NCI-H748 (cell line): ENCODE measurements at regions not wholly inside any gene's neighbourhood (a gene's known extent, or its start where the extent isn't known, plus 50 kb on each side); places are given as distances from the start of the nearest gene placed in this dataset.
A peak's percentile ranks its signal among the peaks of the same experiment; 100 is the strongest.

Source experiments
- DNase-seq: peaks from one replicate; lab custom pipeline; 2025; ENCODE audit not compliant: unreplicated experiment; lab: John Stamatoyannopoulos, UW

DNA sequence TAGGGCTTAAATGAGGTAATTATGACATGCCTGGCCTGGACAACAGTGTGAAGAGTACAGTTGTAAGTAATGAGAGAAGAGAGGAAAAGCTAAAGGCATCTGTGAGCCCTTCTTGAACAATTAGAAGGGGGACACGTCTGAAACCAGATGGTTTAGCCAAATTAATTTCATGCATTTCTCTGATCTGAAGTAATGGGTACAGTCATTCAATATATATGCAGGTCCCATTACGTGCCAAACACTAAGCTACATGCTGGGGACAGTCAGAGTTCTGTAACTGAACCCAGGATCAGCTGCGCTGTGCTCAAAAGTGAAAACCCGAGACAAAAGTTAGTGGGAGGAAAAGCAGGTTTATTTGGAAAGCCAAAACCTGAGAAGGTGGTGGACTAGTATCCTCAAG is 207.2 kb upstream of the TMTC1 start:
- no peak for DNase-seq

DNA sequence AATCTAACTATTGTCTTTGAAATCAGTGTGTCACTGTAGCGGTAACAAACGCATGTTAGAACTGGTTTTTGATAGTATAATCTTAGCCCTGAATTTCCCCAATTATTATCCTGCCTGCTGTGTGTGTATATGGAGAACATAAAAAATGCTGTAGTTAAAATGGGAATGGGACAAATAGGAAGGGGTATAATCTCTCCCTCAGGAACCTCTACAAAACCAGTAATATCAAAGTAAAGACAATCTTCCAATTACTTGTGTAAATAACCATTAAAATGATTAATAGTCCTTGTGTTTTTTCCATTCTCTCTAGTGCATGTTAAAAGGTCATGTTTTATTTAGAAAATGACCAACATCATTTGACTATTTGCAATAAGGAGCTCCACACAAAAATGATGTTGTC is 200.1 kb upstream of the TMTC1 start:
- peak; percentile 77 for DNase-seq

DNA sequence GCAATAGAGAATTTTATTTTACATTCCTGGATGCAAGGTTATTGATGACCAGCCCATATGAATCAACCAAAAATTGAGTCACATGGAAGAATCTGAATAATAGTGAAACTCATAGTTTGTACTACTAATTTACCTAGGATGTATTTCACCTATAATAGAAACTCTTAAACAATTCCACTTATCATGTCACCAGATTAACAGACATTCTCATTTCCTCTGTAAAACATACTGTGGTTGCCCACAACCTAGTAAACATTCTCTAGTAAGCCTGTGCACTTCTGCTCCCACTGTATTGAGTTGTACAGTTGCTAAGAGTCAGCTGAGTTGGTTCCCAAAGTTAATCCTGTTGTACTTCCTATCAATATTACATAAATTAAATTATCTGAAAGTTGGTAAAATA is 196.6 kb upstream of the TMTC1 start:
- no peak for DNase-seq

- DNase-seq: no peak
Measured at GRCh38 chr12:29971446-29971845, 187.7 kb upstream of the TMTC1 start.

- peak; percentile 22 for DNase-seq
Measured at GRCh38 chr12:29970501-29970900, 186.8 kb upstream of the TMTC1 start.

DNA sequence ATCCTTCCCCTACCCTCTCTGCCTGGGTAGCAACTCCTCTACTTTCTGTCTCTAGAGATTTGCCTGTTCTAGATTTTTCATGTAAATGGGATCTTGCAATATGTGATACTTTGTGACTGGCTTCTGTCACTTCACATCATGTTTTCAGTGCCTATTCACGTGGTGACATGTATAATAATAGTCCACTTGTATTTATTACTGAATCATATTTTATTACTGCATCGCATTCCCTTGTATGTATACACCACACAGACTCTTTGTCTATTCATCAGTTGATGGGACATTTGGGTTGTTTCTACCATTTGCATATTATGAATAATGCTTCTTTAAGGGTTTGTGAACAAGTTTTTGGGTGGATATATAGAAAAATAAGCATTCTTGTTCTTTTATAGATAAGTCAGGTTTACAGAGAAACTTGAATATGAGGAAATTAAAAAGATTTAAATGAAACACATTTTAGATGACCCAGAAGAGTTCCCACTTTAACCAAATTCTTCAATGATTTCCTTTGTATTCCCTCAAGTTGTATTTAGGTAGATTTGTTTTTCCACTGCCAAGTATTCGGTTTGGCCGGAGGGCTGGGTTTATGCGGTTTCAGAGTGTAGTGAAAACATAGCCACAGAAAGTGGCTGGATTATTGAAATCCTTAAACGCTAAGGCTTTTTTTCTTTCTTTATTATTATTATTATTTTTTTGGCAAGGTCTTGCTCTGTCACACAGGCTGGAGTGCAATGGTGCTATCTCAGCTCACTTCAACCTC is 178.7 kb upstream of the TMTC1 start:
- no peak for DNase-seq

DNA sequence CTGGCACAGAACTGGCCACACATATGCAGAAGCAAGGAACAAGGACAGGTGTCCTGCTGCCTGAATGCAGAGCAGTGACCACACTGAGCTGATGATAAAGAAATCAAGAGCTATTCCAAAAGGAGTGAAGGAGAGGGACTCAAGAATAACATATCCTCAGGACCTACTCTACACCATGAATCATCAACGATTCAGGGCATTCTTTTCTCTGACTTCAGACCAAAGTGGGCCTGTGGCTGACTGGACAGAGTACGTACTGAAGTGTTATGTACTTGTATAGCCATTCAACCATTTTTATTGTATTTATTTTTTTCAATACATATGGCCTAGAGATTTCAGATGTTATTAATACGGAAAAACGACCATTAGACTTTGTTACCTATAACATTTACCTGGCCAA is 177.5 kb upstream of the TMTC1 start:
- DNase-seq: no peak

- DNase-seq: peak; percentile 6
Measured at GRCh38 chr12:29960122-29960521, 176.4 kb upstream of the TMTC1 start.

- DNase-seq: peak; percentile 2
Measured at GRCh38 chr12:29957835-29958234, 174.1 kb upstream of the TMTC1 start.

DNA sequence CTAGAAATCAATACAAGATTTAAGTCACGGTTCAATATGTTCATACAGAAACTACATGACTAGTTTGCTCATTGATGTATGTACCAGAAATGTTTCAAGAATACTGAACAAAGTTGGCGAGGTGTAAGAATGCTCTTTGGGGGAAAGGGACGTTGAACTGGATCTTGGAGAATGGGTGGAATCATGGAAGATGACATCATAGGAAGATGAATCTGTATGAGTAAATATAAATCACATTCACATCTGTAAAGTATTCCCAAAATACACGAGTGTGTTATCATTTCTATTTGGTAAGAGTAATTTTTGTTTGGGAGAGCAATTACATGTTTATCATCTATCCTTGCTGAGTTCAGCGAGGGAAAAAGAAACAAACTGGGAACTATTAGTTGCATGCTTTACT is 162.2 kb upstream of the TMTC1 start:
- no peak for DNase-seq

DNA sequence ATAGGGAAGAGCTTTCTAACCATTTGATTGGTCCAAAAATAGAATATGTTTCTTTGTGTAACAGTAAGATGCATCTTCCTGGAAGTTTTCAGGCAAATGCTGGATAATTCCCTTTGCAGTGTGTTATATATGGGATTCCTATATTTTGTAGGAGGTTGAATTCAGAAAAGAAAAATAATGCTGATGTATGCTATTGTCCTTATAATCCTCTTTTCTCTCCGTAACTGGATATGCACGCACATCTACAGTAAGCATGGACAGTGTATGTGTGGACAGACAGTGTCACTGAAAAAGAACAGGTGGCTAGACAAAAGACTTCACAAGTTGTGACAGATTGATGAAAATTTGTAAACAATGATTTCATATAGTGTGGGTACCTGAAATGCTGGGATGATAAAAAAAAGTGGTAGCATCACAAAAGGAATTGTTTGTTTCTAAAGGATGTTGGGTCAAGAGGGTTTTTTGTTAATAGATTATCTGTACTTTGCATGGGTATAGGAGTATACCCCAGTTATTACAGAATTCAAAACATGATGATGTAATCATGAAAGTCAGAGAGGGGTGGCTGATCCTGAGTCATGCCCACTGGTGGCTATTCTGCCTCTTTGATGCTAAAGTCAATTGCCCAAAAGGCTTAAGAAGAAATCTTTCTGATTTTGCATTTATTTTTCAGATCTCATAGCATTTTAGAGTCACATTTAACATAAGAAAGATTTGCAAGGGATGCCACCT is 160.7 kb upstream of the TMTC1 start:
- DNase-seq: peak; percentile 89

- peak; percentile 13 for DNase-seq
Measured at GRCh38 chr12:29943683-29944082, 159.9 kb upstream of the TMTC1 start.

- DNase-seq: no peak
Measured at GRCh38 chr12:29940811-29941210, 157.1 kb upstream of the TMTC1 start.

DNA sequence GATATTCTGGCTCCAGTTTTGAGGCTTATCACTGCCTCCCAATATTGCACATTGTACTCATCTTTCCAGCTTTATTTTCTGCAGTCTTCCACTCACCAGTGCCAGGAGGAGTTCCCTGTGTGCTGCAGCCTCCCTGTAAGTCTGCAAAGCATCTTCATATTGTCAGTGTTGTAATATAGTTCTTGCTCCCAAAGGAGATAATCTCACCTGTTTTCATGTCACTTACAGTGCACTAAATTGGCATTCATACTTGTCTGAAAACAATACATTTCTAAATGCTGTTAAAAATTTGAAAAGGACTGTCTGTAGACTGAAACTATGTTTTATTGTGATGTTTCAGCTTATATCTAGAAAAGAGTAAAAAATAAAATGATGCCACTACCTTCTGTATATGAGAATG is 146.8 kb upstream of the TMTC1 start:
- DNase-seq: no peak

GRCh38 chr12:29929295-29929694 is 145.6 kb upstream of the TMTC1 start:
- peak; percentile 31 for DNase-seq

GRCh38 chr12:29921307-29921706 is 137.6 kb upstream of the TMTC1 start:
- no peak for DNase-seq

DNA sequence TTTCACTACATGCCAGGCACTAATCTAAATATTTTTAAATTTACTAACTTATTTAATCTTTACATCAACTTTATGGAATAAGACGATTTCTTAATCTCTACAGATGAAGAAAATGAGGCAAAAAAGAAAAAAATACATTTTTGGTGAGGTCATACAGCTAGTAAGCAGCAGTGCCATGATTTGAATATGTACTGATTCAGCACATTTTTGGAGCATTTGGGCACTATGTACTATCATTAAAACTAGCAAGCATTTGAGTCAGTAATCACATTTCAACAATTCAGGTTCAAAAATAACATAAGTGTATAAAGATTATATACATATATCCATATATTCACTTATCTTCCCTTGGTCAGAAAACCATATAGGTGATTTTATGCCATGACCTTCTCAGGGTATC is 124.4 kb upstream of the TMTC1 start:
- DNase-seq: no peak

DNA sequence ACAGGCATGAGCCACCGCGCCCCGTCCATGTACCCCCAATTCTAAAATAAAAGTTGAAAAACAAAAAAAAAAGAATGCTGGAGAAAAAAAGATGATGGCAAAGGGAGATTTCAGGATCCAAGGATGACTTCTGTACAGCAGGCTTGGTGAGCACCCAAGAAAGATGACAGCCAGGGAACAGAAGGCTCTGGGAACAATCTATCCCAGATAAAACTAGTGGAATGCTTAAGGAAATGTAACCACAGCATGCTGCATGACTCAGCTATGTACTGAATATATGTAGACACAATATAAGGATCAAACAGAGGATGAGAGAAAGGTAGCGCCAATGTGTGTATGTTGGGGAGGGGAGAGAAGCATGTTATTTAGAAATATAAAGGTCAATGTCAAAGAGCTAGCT is 123.7 kb upstream of the TMTC1 start:
- no peak for DNase-seq

GRCh38 chr12:29902043-29902442 is 118.3 kb upstream of the TMTC1 start:
- no peak for DNase-seq

DNA sequence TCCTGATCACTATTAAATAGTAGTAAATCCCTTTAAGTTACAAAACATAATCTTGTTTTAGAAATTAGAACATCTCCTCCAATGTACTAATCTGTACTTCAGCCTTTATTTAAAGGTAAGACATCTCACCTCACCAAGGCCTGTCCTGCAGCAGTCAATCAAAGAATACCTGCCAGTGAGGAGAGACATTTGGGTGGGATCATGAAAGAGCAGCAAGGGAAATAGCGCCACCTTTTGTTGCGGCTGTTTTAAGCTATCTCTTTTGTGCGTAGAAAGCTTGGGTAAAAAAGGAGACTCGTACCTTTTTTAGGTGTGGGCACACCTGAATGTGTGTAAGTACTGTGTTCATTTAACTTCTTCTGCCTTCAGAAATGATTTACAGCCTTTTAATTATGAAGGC is 117.8 kb upstream of the TMTC1 start:
- DNase-seq: peak; percentile 1

DNA sequence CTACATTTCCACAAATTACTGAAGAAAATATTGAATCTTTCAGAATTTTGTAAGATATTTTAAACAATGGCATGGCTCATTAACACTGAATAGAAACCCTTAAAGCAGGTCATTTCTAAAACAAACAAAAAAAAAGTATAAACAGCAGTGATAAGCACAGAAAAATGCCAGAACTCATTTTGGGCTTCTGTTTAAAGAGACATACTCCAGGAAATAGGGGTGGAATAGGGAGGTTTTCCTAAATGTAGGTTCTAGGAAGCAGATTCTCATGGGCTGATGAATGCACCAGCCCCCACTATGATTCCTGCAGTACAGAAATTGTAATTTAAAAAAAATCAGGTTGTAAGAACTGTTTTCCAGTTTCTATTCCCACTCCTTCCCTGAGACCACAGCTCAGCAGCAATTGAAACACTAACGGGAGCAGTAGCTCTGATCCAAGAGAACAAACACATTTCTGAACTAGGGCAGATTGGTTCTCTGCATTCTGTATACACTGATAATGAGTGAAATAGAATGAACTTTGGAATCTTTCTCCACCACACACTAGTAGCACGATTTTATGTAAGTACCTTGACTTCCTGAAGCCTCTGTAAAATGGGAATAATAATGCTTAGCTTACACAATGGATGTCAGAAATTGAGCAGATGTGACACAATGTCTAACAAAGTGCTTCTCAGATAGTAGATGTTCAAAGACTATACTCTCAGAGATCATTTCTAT is 115.6 kb upstream of the TMTC1 start:
- no peak for DNase-seq

GRCh38 chr12:29895966-29896365 is 112.2 kb upstream of the TMTC1 start:
- DNase-seq: no peak
